Esophagus squamous epithelium (tissue), 4 donors: ENCODE measurements at regions not wholly inside any gene's neighbourhood (a gene's known extent, or its start where the extent isn't known, plus 50 kb on each side); places are given as distances from the start of the nearest gene placed in this dataset.

Source experiments
- POLR2A ChIP-seq, 4 donors: fragments of 450-650 bp; IDR thresholded peaks; one replicate each; pipeline ENCODE4 v1.6.1; 2017; ENCODE audit warnings: antibody characterized with exemption in 4 of 4, mild to moderate bottlenecking in 4 of 4, moderate library complexity in 3 of 4
- TF ChIP-seq, protein P1 (sequence below), 6 experiments: fragments of 450-650 bp in 4 of 6; fragments of 200-600 bp in 2 of 6; sonication (generic) in 2 of 6; IDR thresholded peaks; one replicate each; pipeline ENCODE4 v1.5.1; 2016 to 2019; ENCODE audit warnings: antibody characterized with exemption in 6 of 6, mild to moderate bottlenecking in 4 of 6, moderate library complexity in 4 of 6

DNA sequence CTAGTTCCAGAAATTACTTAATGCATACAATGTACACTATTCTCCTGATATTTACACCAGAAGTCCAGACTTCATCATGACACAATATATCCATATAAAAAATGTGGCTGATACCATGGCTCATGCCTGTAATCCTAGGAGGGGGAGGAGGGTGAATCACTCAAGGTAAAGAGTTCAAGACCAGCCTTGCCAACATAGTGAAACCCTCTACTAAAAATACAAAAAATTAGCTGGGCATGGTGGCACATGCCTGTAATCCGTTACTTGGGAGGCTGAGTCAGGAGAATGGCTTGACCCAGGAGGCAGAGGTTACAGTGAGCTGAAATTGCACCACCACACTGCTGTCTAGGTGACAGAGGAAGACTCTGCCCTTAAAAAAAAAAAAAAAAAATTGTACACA is 192.5 kb upstream of the HSFY2 start:
- TF ChIP-seq, protein P1, sequence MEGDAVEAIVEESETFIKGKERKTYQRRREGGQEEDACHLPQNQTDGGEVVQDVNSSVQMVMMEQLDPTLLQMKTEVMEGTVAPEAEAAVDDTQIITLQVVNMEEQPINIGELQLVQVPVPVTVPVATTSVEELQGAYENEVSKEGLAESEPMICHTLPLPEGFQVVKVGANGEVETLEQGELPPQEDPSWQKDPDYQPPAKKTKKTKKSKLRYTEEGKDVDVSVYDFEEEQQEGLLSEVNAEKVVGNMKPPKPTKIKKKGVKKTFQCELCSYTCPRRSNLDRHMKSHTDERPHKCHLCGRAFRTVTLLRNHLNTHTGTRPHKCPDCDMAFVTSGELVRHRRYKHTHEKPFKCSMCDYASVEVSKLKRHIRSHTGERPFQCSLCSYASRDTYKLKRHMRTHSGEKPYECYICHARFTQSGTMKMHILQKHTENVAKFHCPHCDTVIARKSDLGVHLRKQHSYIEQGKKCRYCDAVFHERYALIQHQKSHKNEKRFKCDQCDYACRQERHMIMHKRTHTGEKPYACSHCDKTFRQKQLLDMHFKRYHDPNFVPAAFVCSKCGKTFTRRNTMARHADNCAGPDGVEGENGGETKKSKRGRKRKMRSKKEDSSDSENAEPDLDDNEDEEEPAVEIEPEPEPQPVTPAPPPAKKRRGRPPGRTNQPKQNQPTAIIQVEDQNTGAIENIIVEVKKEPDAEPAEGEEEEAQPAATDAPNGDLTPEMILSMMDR (IDR thresholded peaks at IDR 0.05) = no peak
- no peak for TF ChIP-seq POLR2A (IDR thresholded peaks at IDR 0.05)
